ENCODE measurements at regions not wholly inside any gene's neighbourhood (a gene's known extent, or its start where the extent isn't known, plus 50 kb on each side); places are given as distances from the start of the nearest gene placed in this dataset.

DNA sequence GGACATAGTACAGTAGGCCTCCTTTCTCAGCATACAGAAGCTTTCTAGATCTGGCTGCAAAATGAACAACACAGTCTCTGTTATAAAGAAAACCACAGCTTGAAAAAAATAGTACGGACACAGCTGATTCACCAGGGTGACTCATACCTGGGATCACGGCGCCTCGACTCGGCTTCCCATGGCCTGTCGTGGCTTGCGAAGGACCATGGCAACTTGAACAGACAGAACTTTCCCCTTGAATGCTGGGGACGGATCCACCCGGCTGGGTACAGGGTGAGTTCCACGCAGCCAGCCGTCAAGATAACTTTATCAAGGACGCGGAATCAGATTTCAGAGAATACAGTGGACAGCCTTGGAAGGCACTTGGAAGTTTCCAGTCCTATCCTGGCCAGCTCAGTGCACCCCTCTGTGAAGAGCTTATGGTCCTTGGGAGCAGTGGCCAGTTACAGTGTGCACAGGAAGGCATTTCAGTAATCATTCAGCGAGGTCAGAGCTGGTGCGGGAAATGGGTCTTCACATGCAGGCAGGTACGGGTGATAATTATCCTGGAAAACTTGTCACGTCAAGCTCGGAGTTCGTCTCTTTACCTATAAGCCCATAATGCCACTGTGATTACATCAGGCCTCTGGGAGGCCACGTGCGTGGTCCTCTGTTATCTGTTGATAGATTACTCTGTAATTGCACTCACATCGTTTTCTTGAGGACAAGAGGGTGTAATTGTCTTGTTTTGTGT lies 57.9 kb upstream of the MAF start:
- no peak for DNase-seq (ENCODE audit: low read depth)

DNA sequence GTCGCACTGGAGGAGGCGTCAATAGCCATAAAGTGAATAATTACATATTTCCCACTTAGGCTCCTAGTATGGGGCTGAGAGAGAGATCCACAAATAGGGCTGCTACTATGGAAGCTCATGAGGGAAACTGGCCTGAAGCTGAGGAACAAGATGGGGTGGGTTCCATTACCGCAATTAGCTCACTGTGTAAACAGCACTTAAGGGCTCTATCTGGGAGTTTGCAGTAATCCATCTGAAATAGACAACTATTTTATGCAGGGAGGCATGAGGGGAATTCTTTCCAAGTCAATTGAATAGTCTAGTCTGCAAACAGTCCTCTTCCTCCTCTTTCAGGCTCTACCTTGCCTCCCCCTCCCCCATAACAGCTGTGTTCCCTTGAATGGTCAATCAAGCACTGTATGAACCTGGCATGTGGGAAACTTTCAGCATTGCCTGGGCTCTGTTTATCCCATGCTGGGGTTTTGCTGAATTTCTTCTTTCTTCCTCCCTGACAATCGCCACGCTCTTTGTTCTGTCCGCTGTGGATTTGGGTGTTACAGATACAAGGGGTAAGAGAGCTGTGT lies 56.1 kb upstream of the MAF start:
- DNase-seq (ENCODE audit: low read depth) = no peak

DNA sequence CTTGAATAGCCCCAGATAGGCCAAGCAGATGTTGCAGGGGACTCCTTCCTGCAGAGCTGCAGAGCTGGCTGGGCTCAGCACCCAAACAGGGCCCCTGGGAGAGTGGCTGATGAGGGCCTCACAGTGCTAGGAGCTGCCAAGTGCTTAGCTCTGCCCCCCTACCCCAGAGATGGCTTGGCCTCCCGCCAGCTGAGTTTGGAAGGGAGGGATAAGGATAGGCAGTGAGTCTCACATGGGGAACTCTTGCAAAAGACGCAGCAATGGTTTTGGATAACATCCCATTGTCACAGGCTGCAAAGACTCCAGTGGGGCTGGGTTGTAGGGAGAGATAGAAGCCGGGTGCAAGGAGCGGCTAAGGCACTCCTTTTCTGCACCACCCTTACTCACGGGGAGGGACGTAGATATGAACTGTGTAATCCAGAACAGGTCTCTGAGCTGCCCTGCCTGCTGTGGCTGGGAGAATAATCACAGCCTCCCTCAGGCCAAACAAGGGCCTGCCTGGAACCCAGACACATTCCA lies 52.9 kb upstream of the MAF start:
- DNase-seq (ENCODE audit: low read depth) = no peak

DNA sequence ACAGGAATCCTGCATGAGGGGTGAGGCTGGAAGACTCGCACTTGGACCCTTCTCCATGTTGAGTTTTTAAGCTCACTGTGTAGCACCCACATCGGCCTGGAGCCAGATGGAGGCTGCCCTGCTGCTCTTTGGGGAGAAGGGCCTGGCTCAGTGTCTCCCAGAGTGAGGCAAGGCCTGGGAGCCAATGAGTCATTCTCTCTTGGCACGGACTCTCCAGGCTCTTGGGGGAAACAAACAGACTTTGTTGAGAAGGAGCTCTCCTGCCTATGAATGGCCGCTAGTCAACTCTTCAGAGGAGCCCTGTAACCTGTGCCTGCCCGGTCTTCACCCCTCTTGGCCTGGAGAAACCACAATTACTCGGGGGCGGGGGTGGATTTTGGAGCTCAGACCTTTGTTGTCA lies 50.8 kb upstream of the MAF start:
- DNase-seq (ENCODE audit: low read depth) = no peak

All from stimulated activated CD8-positive, alpha-beta memory T cell treated with anti-CD3 and anti-CD28 coated beads, Interleukin-12 subunit alpha, Interleukin-12 subunit beta, amount 100 ng/mL, for 4 hours (primary cell).